LNCAP (cell line): ENCODE measurements at regions not wholly inside any gene's neighbourhood (a gene's known extent, or its start where the extent isn't known, plus 50 kb on each side); places are given as distances from the start of the nearest gene placed in this dataset.

Experiments
- CTCF ChIP-seq: fragments of 450-650 bp; IDR thresholded peaks from 2 replicates; pipeline ENCODE4 v1.5.1; 2017; ENCODE audit warnings: mild to moderate bottlenecking

DNA sequence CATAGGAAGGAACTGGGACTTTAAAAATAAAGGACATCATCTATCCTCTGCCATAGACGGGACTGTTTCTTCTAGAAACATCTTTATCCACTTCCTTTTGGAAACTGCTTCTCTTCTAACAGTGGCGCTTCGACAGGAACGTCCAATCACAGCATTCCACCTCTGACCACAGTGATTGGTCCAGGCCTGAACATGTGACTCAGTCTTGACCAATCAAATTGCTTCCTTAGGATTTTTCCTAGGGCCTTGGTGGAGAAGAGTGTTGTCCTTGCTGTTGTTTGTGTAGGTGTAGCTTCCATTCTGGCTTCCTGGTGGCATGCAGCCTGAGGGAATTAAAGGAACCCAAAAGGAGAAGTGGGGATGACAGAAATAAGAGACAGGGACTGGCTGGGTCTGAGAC, 182.4 kb upstream of the TBX3 start:
- no peak for TF ChIP-seq CTCF

- TF ChIP-seq CTCF, result no peak
These were observed 181.0 kb upstream of the TBX3 start for GRCh38 chr12:114864837-114865551.

DNA sequence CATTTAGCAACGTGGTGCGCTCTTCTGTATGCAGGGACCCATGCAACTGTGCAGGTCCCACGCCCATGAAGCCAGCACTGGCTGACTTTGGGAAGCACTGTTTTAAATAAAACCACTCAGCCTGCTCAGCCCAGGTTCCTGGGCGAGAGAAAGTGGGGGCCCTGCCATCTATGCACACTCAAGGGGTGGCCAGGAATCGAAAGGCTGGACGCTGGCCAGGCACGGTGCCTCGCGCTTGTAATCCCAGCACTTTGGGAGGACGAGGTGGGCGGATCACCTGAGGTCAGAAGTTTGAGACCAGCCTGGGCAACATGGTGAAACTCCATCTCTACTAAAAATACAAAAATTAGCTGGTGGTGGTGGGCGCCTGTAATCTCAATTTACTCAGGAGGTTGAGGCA, 179.9 kb upstream of the TBX3 start:
- no peak for TF ChIP-seq CTCF

- no peak for TF ChIP-seq CTCF
These were observed 177.0 kb upstream of the TBX3 start for GRCh38 chr12:114860969-114861368.

GRCh38 chr12:114858388-114859146, 174.6 kb upstream of the TBX3 start:
- no peak for TF ChIP-seq CTCF

- TF ChIP-seq CTCF, result no peak
These were observed 171.7 kb upstream of the TBX3 start for GRCh38 chr12:114855678-114856077.

GRCh38 chr12:114852976-114853529, 169.1 kb upstream of the TBX3 start:
- TF ChIP-seq CTCF, result no peak
